Activated T-cell treated with anti-CD3 and anti-CD28 coated beads for 48 hours (primary cell): ENCODE measurements at regions not wholly inside any gene's neighbourhood (a gene's known extent, or its start where the extent isn't known, plus 50 kb on each side); places are given as distances from the start of the nearest gene placed in this dataset.

Experiments
- DNase-seq: peaks from one replicate; pipeline ENCODE4 v3.0.0-alpha.2; 2020; ENCODE audit warnings: low read depth

- DNase-seq, result no peak
Observed at GRCh38 chr6:92945799-92946198, 473.6 kb downstream of the EPHA7 start.

GRCh38 chr6:92944132-92944531, 475.2 kb downstream of the EPHA7 start:
- DNase-seq, result no peak

- DNase-seq, result no peak
Observed at GRCh38 chr6:92942549-92942948, 476.8 kb downstream of the EPHA7 start.

- DNase-seq, result no peak
Observed at GRCh38 chr6:92934625-92935024, 484.7 kb downstream of the EPHA7 start.

- no peak for DNase-seq
Observed at GRCh38 chr6:92930171-92930570, 489.2 kb downstream of the EPHA7 start.

GRCh38 chr6:92922216-92922806, 497.0 kb downstream of the EPHA7 start:
- DNase-seq, result no peak

GRCh38 chr6:92915466-92915865, 503.9 kb downstream of the EPHA7 start:
- no peak for DNase-seq

GRCh38 chr6:92911301-92911700, 508.1 kb downstream of the EPHA7 start:
- DNase-seq, result no peak

- no peak for DNase-seq
Observed at GRCh38 chr6:92910646-92911045, 508.7 kb downstream of the EPHA7 start.

GRCh38 chr6:92906385-92906784, 513.0 kb downstream of the EPHA7 start:
- no peak for DNase-seq

GRCh38 chr6:92893741-92894140, 525.6 kb downstream of the EPHA7 start:
- no peak for DNase-seq

GRCh38 chr6:92892626-92893170, 526.7 kb downstream of the EPHA7 start:
- no peak for DNase-seq

GRCh38 chr6:92888316-92888715, 531.0 kb downstream of the EPHA7 start:
- DNase-seq, result no peak

GRCh38 chr6:92887871-92888270, 531.5 kb downstream of the EPHA7 start:
- no peak for DNase-seq

- DNase-seq, result no peak
Observed at GRCh38 chr6:92879526-92879925, 539.8 kb downstream of the EPHA7 start.

GRCh38 chr6:92864966-92865555, 554.3 kb downstream of the EPHA7 start:
- DNase-seq, result no peak

GRCh38 chr6:92849636-92850035, 569.7 kb downstream of the EPHA7 start:
- no peak for DNase-seq

- DNase-seq, result no peak
Observed at GRCh38 chr6:92848901-92849300, 570.5 kb downstream of the EPHA7 start.

- DNase-seq, result no peak
Observed at GRCh38 chr6:92848459-92848858, 570.9 kb downstream of the EPHA7 start.

- no peak for DNase-seq
Observed at GRCh38 chr6:92847988-92848387, 571.4 kb downstream of the EPHA7 start.

GRCh38 chr6:92840246-92840930, 579.0 kb downstream of the EPHA7 start:
- no peak for DNase-seq

- DNase-seq, result no peak
Observed at GRCh38 chr6:92828788-92829187, 590.6 kb downstream of the EPHA7 start.

- no peak for DNase-seq
Observed at GRCh38 chr6:92827104-92827503, 592.3 kb downstream of the EPHA7 start.
